Astrocyte (in vitro differentiated cells and primary cell): ENCODE measurements at regions not wholly inside any gene's neighbourhood (a gene's known extent, or its start where the extent isn't known, plus 50 kb on each side); places are given as distances from the start of the nearest gene placed in this dataset.

Source experiments
- DNase-seq: peaks from one replicate; pipeline ENCODE4 v3.0.0-alpha.2; 2010; ENCODE audit warnings: low read depth
- FAIRE-seq: peaks from 2 replicates; lab custom pipeline; 2011; peaks lifted over from hg19 to GRCh38; lab: Jason Lieb, UNC
- H2AFZ ChIP-seq: 2 replicates; pipeline ENCODE4 v1.6.0; 2012; ENCODE audit warnings: low read depth, low read length, inconsistent platforms
- H3K27ac ChIP-seq: 2 replicates; pipeline ENCODE4 v1.5.1; 2011; ENCODE audit warnings: low read depth, low read length, inconsistent platforms
- H3K27me3 ChIP-seq: 2 replicates; pipeline ENCODE4 v1.6.0; 2011; ENCODE audit warnings: low read length, inconsistent platforms; ENCODE audit not compliant: insufficient read depth
- H3K36me3 ChIP-seq: 2 replicates; pipeline ENCODE4 v1.5.1; 2011; ENCODE audit warnings: low read length, inconsistent platforms; ENCODE audit not compliant: insufficient read depth
- H3K4me1 ChIP-seq: 2 replicates; pipeline ENCODE4 v1.5.1; 2011; ENCODE audit warnings: low read length, inconsistent platforms; ENCODE audit not compliant: insufficient read depth
- H3K4me2 ChIP-seq: 2 replicates; pipeline ENCODE4 v1.6.0; 2012; ENCODE audit warnings: low read length, inconsistent platforms
- H3K4me3 ChIP-seq: 2 replicates; pipeline ENCODE4 v1.5.1; 2011; ENCODE audit warnings: low read depth, mild to moderate bottlenecking, low read length, inconsistent platforms; ENCODE audit not compliant: insufficient read depth
- H3K79me2 ChIP-seq: 2 replicates; pipeline ENCODE4 v1.6.0; 2012; ENCODE audit warnings: mild to moderate bottlenecking, low read length, inconsistent platforms; ENCODE audit not compliant: insufficient read depth
- H3K9ac ChIP-seq: 2 replicates; pipeline ENCODE4 v1.6.0; 2012; ENCODE audit warnings: mild to moderate bottlenecking, low read length, inconsistent platforms
- H3K9me3 ChIP-seq: 2 replicates; pipeline ENCODE4 v1.5.1; 2012; ENCODE audit warnings: low read depth, mild to moderate bottlenecking, low read length, inconsistent platforms; ENCODE audit not compliant: insufficient read depth
- H4K20me1 ChIP-seq: 2 replicates; pipeline ENCODE4 v1.6.0; 2012; ENCODE audit warnings: low read length, inconsistent platforms; ENCODE audit not compliant: insufficient read depth
- H3K27ac Mint-ChIP-seq: one replicate; pipeline ENCODE4 v1.8.0; 2021; ENCODE audit warnings: mild to moderate bottlenecking, mixed read lengths; ENCODE audit not compliant: unreplicated experiment
- H3K27me3 Mint-ChIP-seq: one replicate; pipeline ENCODE4 v1.8.0; 2021; ENCODE audit warnings: low read depth, mixed read lengths; ENCODE audit not compliant: unreplicated experiment
- H3K36me3 Mint-ChIP-seq: one replicate; pipeline ENCODE4 v1.8.0; 2021; ENCODE audit warnings: low read depth, mixed read lengths; ENCODE audit not compliant: unreplicated experiment
- H3K4me1 Mint-ChIP-seq: one replicate; pipeline ENCODE4 v1.8.0; 2021; ENCODE audit warnings: low read depth, mixed read lengths; ENCODE audit not compliant: unreplicated experiment
- H3K4me3 Mint-ChIP-seq: one replicate; pipeline ENCODE4 v1.8.0; 2021; ENCODE audit warnings: mild to moderate bottlenecking, moderate library complexity, mixed read lengths; ENCODE audit not compliant: unreplicated experiment
- H3K9me3 Mint-ChIP-seq: one replicate; pipeline ENCODE4 v1.8.0; 2021; ENCODE audit warnings: mild to moderate bottlenecking, mixed read lengths; ENCODE audit not compliant: unreplicated experiment
- CTCF ChIP-seq: IDR thresholded peaks from 2 replicates; pipeline ENCODE4 v1.5.1; 2011; ENCODE audit warnings: low read depth, mild to moderate bottlenecking, inconsistent platforms, low read length, moderate library complexity; ENCODE audit not compliant: insufficient read depth
- EZH2 ChIP-seq: IDR thresholded peaks from 2 replicates; pipeline ENCODE4 v1.6.1; 2012; ENCODE audit warnings: mild to moderate bottlenecking, low read length, inconsistent platforms; ENCODE audit not compliant: insufficient read depth

DNA sequence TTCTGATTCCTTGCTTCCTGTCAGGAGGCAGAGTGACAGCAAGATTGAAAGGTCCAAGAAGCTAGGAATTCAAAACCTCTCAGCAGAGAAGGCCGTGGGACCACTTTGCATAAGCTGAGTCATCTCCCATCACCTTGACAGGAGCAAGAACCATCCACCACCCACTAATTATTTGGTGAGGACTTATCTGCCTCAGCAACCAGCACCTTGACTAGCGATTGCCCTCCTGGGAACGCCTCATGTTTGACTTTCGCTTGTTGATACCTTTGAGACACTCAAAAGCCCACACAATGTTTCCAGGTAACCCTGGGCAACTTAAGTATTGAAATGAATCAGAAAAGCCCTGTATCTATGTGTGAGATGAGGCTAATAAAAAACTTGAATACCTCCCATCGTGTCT lies 233.5 kb upstream of the GYPA start:
- H2AFZ ChIP-seq = no peak overlapping the region
- H3K27me3 ChIP-seq = peaks cover 3% of the 10 kb centered on the region
- Mint-ChIP-seq H3K9me3 (no peaks in the 10 kb centered on the region), H3K27ac (no peak overlapping the region), H3K4me3 (no peak overlapping the region), H3K36me3 (no peaks in the 10 kb centered on the region), H3K27me3 (no peaks in the 10 kb centered on the region), H3K4me1 (peaks cover 18% of the 10 kb centered on the region)
- H3K27ac ChIP-seq = no peak overlapping the region
- no peak overlapping the region for H3K4me3 ChIP-seq
- H3K36me3 ChIP-seq = no peaks in the 10 kb centered on the region
- no peak for FAIRE-seq
- no peak overlapping the region for H3K9ac ChIP-seq
- H4K20me1 ChIP-seq = no peaks in the 10 kb centered on the region
- no peaks in the 10 kb centered on the region for H3K9me3 ChIP-seq
- no peak for TF ChIP-seq EZH2
- TF ChIP-seq CTCF = no peak
- H3K79me2 ChIP-seq = no peaks in the 10 kb centered on the region
- no peak overlapping the region for H3K4me2 ChIP-seq
- no peak for DNase-seq
- H3K4me1 ChIP-seq = no peaks in the 10 kb centered on the region

DNA sequence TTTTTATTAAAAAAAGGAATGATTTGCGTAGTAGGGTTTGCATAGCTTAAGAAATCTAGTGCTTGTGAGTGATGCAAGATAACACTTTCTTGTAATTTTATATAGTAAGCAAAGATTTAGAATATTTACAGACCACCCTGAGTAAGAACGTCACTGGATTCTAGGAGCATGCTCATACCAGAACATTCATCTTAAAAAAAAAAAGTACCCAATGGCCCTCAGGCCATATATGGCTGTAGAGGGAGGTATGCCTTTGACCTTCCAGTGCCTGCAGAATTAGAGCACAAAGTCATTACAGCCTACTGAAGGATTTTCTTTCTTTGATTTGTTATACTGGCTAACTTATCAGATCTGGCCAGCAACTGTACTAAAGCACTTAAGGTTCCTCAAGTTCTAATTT lies 236.3 kb upstream of the GYPA start:
- TF ChIP-seq EZH2 (no peak), CTCF (no peak)
- Histone ChIP-seq H3K4me1 (no peaks in the 10 kb centered on the region), H3K9me3 (no peaks in the 10 kb centered on the region), H4K20me1 (no peaks in the 10 kb centered on the region), H3K4me3 (no peak overlapping the region), H3K9ac (no peak overlapping the region), H3K4me2 (no peak overlapping the region), H3K27me3 (peaks cover 3% of the 10 kb centered on the region), H2AFZ (no peak overlapping the region), H3K79me2 (no peaks in the 10 kb centered on the region), H3K36me3 (no peaks in the 10 kb centered on the region), H3K27ac (no peak overlapping the region)
- H3K4me3 Mint-ChIP-seq = no peak overlapping the region
- peaks cover 17% of the 10 kb centered on the region for H3K4me1 Mint-ChIP-seq
- no peaks in the 10 kb centered on the region for H3K36me3 Mint-ChIP-seq
- H3K27me3 Mint-ChIP-seq = no peaks in the 10 kb centered on the region
- no peaks in the 10 kb centered on the region for H3K9me3 Mint-ChIP-seq
- no peak for FAIRE-seq
- DNase-seq = no peak
- no peak overlapping the region for H3K27ac Mint-ChIP-seq

DNA sequence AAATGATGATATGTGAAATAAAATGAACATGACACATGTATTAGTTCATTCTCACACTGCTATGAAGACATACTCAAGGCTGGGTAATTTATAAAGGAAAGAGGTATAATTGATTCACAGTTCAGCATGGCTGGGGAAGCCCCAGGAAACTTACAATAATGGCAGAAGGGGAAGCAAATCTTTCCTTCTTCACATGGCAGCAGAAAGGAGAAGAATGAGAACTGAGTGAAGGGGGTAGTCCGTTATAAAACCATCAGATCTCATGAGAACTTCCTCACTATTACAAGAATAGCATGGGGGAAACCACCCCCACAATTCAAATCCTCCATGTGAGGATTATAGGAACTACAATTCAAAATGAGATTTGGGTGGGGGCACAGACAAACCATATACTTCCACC lies 243.9 kb upstream of the GYPA start:
- Histone ChIP-seq H3K36me3 (no peaks in the 10 kb centered on the region), H3K4me1 (no peaks in the 10 kb centered on the region), H3K4me2 (no peak overlapping the region), H3K4me3 (no peak overlapping the region), H3K27ac (no peak overlapping the region), H3K9ac (no peak overlapping the region), H3K79me2 (no peaks in the 10 kb centered on the region), H3K9me3 (peaks cover 5% of the 10 kb centered on the region), H2AFZ (no peak overlapping the region), H4K20me1 (no peaks in the 10 kb centered on the region), H3K27me3 (no peaks in the 10 kb centered on the region)
- no peaks in the 10 kb centered on the region for H3K36me3 Mint-ChIP-seq
- no peaks in the 10 kb centered on the region for H3K4me1 Mint-ChIP-seq
- FAIRE-seq (no peak), DNase-seq (no peak)
- no peak overlapping the region for H3K27ac Mint-ChIP-seq
- no peak for TF ChIP-seq CTCF
- no peak for TF ChIP-seq EZH2
- no peaks in the 10 kb centered on the region for H3K27me3 Mint-ChIP-seq
- peaks cover 8% of the 10 kb centered on the region for H3K9me3 Mint-ChIP-seq
- no peak overlapping the region for H3K4me3 Mint-ChIP-seq
